H1 (cell line): ENCODE measurements at regions not wholly inside any gene's neighbourhood (a gene's known extent, or its start where the extent isn't known, plus 50 kb on each side); places are given as distances from the start of the nearest gene placed in this dataset.

Experiments used
- BCL11A ChIP-seq, 2 experiments: IDR thresholded peaks; one replicate each; pipeline ENCODE4 v1.6.1; 2011; ENCODE audit warnings: low read depth in 2 of 2, low read length in 2 of 2, mild to moderate bottlenecking in 2 of 2
- KDM1A ChIP-seq: fragments of 200-600, 300-600 bp; sonication (generic); IDR thresholded peaks from 2 replicates; pipeline ENCODE4 v1.7.1; 2016; ENCODE audit warnings: mild to moderate bottlenecking, low read length, borderline replicate concordance
- KDM4A ChIP-seq: IDR thresholded peaks from one replicate; pipeline ENCODE4 v1.7.1; 2012; ENCODE audit warnings: low read depth, mild to moderate bottlenecking, moderate library complexity, low read length, inconsistent platforms; ENCODE audit not compliant: severe bottlenecking
- RXRA ChIP-seq: IDR thresholded peaks from 2 replicates; pipeline ENCODE4 v1.6.1; 2011; ENCODE audit warnings: low read depth, mild to moderate bottlenecking, low read length, moderate library complexity; ENCODE audit not compliant: insufficient read depth
- SP4 ChIP-seq: IDR thresholded peaks from 2 replicates; pipeline ENCODE4 v1.6.1; 2012; ENCODE audit warnings: low read length, inconsistent platforms

DNA sequence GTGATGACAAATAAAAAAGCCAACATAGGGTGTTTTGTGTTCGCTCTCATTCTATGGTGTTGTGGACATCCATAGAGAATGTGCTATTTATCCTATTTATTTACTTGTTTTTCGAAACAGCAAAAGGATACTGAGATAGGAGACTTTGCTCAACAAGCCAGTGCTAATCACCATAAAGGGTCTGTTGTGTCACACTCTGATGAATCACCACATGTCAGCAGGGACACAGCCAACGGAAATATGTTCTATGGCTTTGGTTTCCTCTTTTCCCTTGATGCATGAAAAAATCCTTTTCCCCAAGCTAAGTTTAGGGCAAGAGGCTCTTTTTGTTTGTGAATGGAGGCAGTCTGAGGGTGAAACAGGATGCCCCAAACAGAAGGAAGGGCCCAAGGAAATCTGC, 154.3 kb downstream of the RNF152 start (continued):
- TF ChIP-seq BCL11A (IDR thresholded peaks at IDR 0.05; ENCODE audit: low read depth in 2 of 2, low read length in 2 of 2) (no peak), SP4 (no peak), KDM1A (no peak), RXRA (no peak), KDM4A (no peak)
